ENCODE measurements at regions not wholly inside any gene's neighbourhood (a gene's known extent, or its start where the extent isn't known, plus 50 kb on each side); places are given as distances from the start of the nearest gene placed in this dataset.

- H3F3A ChIP-seq (ENCODE audit: insufficient read depth, low read length): no peaks in the 10 kb centered on the region
- no peaks in the 10 kb centered on the region for H4K20me1 ChIP-seq (ENCODE audit: insufficient read depth, low read length)
- H3K4me2 ChIP-seq (ENCODE audit: low read length): no peak overlapping the region
- H2AFZ ChIP-seq (ENCODE audit: low read length): no peak overlapping the region
- no peaks in the 10 kb centered on the region for H3K36me3 ChIP-seq (ENCODE audit: insufficient read depth, low read length)
- no peak for TF ChIP-seq EZH2 (IDR thresholded peaks at IDR 0.05; ENCODE audit: borderline replicate concordance, low read length)
- TF ChIP-seq CTCF (IDR thresholded peaks at IDR 0.05; ENCODE audit: low read length): no peak
- H3K4me3 ChIP-seq (ENCODE audit: low read depth, low read length, poor library complexity, severe bottlenecking): no peak overlapping the region
- no peaks in the 10 kb centered on the region for H3K27me3 ChIP-seq (ENCODE audit: insufficient read depth, low read length)
- H3K9me3 ChIP-seq (ENCODE audit: low read length): no peaks in the 10 kb centered on the region
- H3K9me2 ChIP-seq (ENCODE audit: low read depth, low read length): no peaks in the 10 kb centered on the region
- no peak overlapping the region for H3K9ac ChIP-seq (ENCODE audit: low read length)
- H3K4me1 ChIP-seq (ENCODE audit: insufficient read depth, low read length, severe bottlenecking): no peaks in the 10 kb centered on the region
- no peak overlapping the region for H3K27ac ChIP-seq (ENCODE audit: low read depth, low read length, poor library complexity, severe bottlenecking)
- H3K79me2 ChIP-seq (ENCODE audit: insufficient read depth, low read length): no peaks in the 10 kb centered on the region
Measured at GRCh38 chr6:103862297-103862696, 997.4 kb downstream of the HACE1 start.

- Histone ChIP-seq H4K20me1 (ENCODE audit: insufficient read depth, low read length) (no peaks in the 10 kb centered on the region), H3K9me3 (ENCODE audit: low read length) (no peaks in the 10 kb centered on the region), H3K79me2 (ENCODE audit: insufficient read depth, low read length) (no peaks in the 10 kb centered on the region), H3K9ac (ENCODE audit: low read length) (no peak overlapping the region), H3K4me3 (ENCODE audit: low read depth, low read length, poor library complexity, severe bottlenecking) (no peak overlapping the region), H3F3A (ENCODE audit: insufficient read depth, low read length) (no peaks in the 10 kb centered on the region), H2AFZ (ENCODE audit: low read length) (no peak overlapping the region), H3K4me2 (ENCODE audit: low read length) (no peak overlapping the region), H3K27me3 (ENCODE audit: insufficient read depth, low read length) (no peaks in the 10 kb centered on the region), H3K9me2 (ENCODE audit: low read depth, low read length) (no peaks in the 10 kb centered on the region), H3K27ac (ENCODE audit: low read depth, low read length, poor library complexity, severe bottlenecking) (no peak overlapping the region), H3K36me3 (ENCODE audit: insufficient read depth, low read length) (no peaks in the 10 kb centered on the region), H3K4me1 (ENCODE audit: insufficient read depth, low read length, severe bottlenecking) (no peaks in the 10 kb centered on the region)
- TF ChIP-seq CTCF (IDR thresholded peaks at IDR 0.05; ENCODE audit: low read length): no peak
- no peak for TF ChIP-seq EZH2 (IDR thresholded peaks at IDR 0.05; ENCODE audit: borderline replicate concordance, low read length)
Measured at GRCh38 chr6:103858003-103858402, 1001.7 kb downstream of the HACE1 start.

- no peaks in the 10 kb centered on the region for H3F3A ChIP-seq (ENCODE audit: insufficient read depth, low read length)
- H3K4me3 ChIP-seq (ENCODE audit: low read depth, low read length, poor library complexity, severe bottlenecking): no peak overlapping the region
- H2AFZ ChIP-seq (ENCODE audit: low read length): no peak overlapping the region
- H3K9me2 ChIP-seq (ENCODE audit: low read depth, low read length): no peaks in the 10 kb centered on the region
- H3K36me3 ChIP-seq (ENCODE audit: insufficient read depth, low read length): no peaks in the 10 kb centered on the region
- no peak overlapping the region for H3K4me2 ChIP-seq (ENCODE audit: low read length)
- no peaks in the 10 kb centered on the region for H3K9me3 ChIP-seq (ENCODE audit: low read length)
- no peak for TF ChIP-seq EZH2 (IDR thresholded peaks at IDR 0.05; ENCODE audit: borderline replicate concordance, low read length)
- no peak for TF ChIP-seq CTCF (IDR thresholded peaks at IDR 0.05; ENCODE audit: low read length)
- H3K27ac ChIP-seq (ENCODE audit: low read depth, low read length, poor library complexity, severe bottlenecking): no peak overlapping the region
- no peaks in the 10 kb centered on the region for H3K27me3 ChIP-seq (ENCODE audit: insufficient read depth, low read length)
- no peaks in the 10 kb centered on the region for H3K4me1 ChIP-seq (ENCODE audit: insufficient read depth, low read length, severe bottlenecking)
- H3K9ac ChIP-seq (ENCODE audit: low read length): no peak overlapping the region
- no peaks in the 10 kb centered on the region for H3K79me2 ChIP-seq (ENCODE audit: insufficient read depth, low read length)
- no peaks in the 10 kb centered on the region for H4K20me1 ChIP-seq (ENCODE audit: insufficient read depth, low read length)
Measured at GRCh38 chr6:103855750-103856149, 1004.0 kb downstream of the HACE1 start.

All from OCI-LY1 (cell line).